Esophagus mucosa (tissue), 1 donor: ENCODE measurements at regions not wholly inside any gene's neighbourhood (a gene's known extent, or its start where the extent isn't known, plus 50 kb on each side); places are given as distances from the start of the nearest gene placed in this dataset.
"Not testable (repeated sequence)": the region's sequence is repeated elsewhere in the genome, so short reads cannot be mapped to it uniquely, and the experiment has no call there.

Source experiments
- ATAC-seq: fragments of 200-7000 bp; cut with Tn5 transposase; one replicate; pipeline ENCODE4 v1.9.1; 2020
- donor health status: DM: yes; HTN: yes; CAD: no.

GRCh38 chr4:147103403-147103946, 157.8 kb upstream of the TTC29 start:
- ATAC-seq, result peak; percentile 89

DNA sequence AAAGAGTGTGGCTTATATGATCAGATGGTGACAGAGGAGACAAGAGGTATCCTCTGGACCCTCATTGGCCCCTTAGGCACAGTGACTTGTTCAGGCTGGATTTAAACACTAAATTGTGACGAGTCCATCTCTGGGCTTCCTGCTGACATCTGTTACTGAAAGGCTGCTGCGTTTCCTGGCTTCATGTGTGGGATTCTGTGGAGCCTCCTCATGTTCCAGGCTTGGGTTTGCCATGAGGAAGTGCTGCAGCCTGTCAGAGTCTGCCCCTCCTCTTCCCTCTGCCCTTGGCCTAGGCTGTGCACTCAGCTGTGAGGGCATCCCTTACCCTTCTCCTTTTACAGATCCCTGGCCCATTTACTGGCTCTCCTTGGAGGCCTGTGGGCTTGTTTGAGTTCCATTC, 159.1 kb upstream of the TTC29 start:
- no peak for ATAC-seq

GRCh38 chr4:147108409-147108808, 162.7 kb upstream of the TTC29 start:
- no peak for ATAC-seq

GRCh38 chr4:147109800-147110199, 164.1 kb upstream of the TTC29 start:
- no peak for ATAC-seq

DNA sequence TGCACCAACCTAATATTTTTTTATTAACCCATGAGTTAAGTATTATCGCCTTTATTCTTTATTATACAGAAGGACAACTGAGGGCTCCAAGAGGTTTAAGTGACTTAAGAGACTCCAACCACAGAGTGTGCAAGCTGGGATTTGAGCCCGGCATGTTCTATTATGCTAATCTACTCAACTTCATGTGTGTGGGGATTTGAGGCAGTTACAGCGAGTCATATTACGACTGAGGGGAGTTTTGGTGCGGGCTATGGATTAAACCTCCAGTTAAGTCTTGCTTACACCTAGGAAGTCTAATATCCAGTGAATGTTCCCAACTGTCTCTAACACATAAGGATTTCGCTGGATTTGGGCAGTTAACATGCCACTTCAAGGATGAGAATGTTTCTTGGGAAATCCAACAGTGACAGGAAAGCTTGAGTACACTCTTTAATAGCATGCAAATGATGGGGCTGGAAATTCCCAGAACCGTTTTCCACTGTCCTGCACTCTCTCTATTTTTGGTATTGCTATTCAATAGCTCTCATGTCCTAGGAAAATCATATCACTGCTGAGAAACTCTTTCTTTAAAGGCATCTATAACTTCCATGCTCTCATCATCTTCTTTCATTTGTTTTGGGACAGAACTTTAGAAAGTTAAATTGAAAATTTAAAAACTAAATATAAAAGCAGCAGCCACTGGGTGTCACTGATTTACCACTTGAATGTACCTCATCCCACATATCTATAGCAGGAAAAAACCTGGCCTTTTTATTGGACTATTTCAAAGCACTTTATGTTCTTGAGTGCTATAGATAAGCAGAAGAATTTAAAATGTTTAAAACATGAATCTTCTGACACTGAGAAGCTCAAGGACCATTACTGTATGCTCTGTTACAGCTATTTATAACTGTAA, 165.1 kb upstream of the TTC29 start:
- ATAC-seq, result no peak

GRCh38 chr4:147112196-147112595, 166.5 kb upstream of the TTC29 start:
- ATAC-seq, result not testable (repeated sequence)

- no peak for ATAC-seq
These were observed 171.8 kb upstream of the TTC29 start for GRCh38 chr4:147117431-147117830.

DNA sequence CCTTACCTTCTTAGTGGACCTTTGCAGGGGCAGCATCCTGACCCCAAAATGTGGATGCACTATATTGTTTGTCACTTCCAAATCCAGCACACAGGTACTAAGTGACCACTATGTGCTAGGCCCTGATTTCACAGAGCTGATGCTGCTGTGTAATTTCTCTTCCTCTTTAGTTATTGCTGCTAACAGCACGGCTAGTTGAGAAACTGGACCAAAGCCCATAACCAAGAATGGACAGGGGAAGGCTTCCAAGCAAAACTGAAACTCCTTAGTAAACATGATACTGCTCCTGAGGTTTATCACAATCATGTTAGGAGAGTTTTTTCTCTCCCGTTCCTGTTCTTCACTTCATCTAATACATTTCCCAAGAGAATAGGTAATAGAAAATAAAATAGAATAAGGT, 172.9 kb upstream of the TTC29 start:
- no peak for ATAC-seq

DNA sequence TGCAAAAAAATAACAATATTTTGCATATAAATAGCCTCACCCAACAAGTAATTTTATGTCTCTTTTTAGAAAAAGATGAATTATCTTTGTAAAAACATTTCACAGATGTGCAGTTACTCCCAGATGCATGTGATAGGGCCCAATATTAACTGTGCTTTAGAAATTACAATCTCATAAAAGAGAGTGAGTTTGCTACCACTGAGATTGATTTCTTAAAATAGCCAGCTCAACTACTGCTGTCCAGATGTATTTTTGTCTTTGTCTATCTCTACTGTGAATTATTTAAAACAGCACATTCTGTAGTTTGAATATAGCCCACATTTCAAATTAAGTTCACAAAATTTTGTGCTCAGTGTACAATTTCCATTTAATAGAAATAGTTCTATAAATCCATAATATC, 177.0 kb upstream of the TTC29 start:
- ATAC-seq, result no peak

GRCh38 chr4:147123146-147123545, 177.5 kb upstream of the TTC29 start:
- ATAC-seq, result no peak

GRCh38 chr4:147128787-147129186, 183.1 kb upstream of the TTC29 start:
- no peak for ATAC-seq

- no peak for ATAC-seq
These were observed 184.0 kb upstream of the TTC29 start for GRCh38 chr4:147129687-147130086.

DNA sequence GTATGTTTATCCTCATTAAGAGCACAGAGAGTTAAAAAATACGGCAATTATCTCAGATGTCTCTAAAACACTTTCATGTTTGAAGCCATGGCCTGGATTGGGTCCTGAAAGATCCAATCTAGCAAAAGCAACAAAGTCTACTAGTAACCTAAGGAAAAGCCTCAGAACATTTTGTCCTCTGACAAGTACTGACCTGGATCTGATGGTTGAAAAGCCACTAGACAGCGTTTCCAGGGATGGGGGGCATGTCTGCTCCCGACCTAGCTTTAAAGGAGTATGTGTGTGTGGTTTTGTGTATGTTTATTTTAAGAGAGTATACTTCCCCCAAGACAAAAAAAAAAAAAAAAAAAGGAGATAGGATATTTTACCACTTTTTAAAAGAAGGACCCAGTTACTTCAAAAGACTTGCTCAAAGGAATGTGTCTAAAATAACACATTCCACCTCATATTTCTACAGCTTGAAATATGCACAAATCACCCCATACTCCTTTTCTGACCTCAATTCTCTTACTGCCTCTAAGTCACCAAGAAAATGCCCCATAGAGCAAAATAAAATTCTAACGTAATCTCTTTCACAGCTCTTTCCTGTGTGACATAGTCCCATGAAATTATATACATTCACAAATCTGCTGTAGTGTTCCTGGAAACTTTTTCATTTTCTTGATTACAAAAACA, 189.0 kb upstream of the TTC29 start:
- no peak for ATAC-seq

DNA sequence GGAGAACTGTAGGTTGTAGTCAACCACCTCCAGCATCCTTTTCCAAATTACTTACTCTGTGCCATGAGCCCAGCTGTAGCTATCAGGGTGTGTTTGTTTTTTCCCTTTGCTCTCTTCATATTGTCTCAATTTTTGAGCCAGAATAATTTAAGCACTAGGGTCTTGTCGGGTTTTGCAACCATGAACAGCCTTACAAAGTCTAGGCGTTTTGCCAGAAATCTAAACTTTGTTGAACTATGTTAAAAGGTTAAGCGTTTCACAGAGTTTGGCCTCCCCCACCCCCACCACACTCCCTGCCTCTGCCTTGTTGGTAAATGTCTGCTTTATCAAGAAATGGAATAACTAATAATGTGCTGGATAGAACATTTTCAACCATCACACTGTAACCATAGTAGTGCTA, 190.6 kb upstream of the TTC29 start:
- no peak for ATAC-seq

- ATAC-seq, result no peak
These were observed 191.1 kb upstream of the TTC29 start for GRCh38 chr4:147136751-147137150.

GRCh38 chr4:147137280-147137679, 191.6 kb upstream of the TTC29 start:
- no peak for ATAC-seq

DNA sequence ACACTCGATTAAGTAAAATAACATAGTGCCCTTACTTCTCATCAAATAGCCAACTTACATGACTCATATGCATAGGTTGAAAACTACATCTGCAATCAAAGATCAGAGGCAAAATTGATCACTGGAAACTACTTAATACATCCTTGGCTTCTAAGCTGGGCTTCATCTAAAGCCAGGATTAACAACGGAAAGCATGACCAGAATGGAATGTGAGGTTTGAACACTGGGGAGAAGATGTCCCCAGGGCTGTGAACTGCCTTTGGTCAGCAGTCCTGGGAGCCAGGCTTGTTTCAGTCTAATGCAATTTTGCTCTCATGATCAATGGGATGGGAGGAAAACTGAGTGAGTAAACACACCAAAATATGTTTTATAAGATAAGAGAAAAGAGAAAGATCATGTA, 192.5 kb upstream of the TTC29 start:
- ATAC-seq, result no peak

GRCh38 chr4:147139455-147140198, 194.0 kb upstream of the TTC29 start:
- ATAC-seq, result no peak

DNA sequence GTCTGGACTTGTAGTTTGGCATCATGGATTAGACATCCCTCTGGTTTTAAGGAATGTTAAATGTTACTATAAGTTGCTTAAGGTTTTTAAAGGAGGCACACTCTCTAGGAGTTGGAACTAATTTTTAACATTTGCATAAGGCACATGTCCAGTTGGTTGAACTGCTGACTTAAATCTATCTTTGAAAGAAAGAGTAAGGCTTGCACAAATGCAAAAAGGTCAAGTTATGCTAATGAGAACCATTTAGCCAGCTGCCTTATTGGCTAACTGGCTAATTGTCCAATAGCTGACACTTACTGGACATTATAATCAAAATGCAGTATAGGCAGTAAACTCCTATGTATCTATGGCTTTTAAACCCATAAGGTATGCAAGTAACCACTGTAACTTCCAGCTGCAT, 206.1 kb upstream of the TTC29 start:
- ATAC-seq, result no peak

DNA sequence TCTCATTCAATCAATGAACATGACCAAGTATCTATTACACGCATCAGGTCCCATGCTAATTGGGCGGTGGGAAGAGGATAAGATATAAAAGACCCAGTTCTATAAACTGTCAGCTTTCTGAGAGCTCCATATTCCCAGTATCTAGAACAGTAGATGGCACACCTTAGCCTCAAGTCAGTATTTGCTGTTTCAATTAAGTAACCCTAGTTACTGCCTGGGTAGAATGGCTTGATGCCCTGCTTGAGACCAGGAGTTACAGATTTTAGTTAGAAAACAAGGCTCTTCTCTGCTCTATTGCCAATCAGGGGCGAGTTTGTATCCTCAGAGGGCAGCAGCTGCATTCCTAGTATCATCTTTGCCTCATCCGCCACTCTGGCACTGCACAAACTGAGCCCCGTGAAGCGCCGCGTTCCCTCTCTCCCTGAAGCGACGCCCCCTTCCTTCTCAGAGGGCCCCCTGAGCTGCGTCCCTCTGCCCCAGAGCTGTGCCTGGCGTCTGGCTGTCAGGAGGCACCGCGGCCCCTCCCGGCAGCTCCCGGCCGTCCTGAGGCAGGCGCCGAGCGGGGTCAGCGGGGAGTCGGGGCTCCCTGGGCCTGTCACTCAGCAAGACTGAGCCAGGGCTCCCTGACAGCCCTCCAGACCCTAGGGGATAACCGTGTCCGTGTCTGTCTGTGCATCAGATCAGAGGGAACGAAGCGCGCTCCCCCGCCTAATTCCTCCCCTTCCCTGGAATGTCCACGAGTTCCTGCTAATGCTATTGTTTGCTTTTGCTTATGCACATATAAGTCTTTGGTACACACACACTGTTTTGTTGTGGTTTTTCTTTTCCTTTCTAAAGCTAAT, 212.4 kb upstream of the TTC29 start:
- ATAC-seq, result peak; percentile 23

GRCh38 chr4:147160908-147161513, 215.3 kb upstream of the TTC29 start:
- peak; percentile 52 for ATAC-seq

DNA sequence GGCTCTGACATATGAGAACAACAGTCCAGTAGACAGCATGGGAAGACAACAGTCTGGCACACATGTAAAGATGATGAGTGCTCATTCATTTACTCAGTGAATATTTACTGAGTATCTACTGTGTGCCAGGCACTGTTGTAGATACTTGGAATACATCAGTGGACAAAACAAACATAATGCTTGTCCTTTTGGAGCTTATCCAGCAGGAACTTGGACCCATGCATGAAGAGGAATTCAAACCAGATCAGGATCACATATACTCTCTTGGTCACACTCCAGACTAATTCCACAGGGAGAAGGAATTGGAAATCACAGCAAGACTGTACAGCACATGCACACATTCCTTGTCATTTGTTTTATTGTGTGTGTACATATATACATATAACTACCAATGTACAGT, 217.6 kb upstream of the TTC29 start:
- ATAC-seq, result no peak
